Endothelial cell of hepatic sinusoid (primary cell): ENCODE measurements at regions not wholly inside any gene's neighbourhood (a gene's known extent, or its start where the extent isn't known, plus 50 kb on each side); places are given as distances from the start of the nearest gene placed in this dataset.
"Not testable (repeated sequence)": the region's sequence is repeated elsewhere in the genome, so short reads cannot be mapped to it uniquely, and the experiment has no call there.

Experiments used
- in situ Hi-C: cut with HindIII; loops from 2 replicates; pipeline ENCODE4 v1.10.0; 2017; ENCODE audit warnings: low sequenced_read_pairs

DNA sequence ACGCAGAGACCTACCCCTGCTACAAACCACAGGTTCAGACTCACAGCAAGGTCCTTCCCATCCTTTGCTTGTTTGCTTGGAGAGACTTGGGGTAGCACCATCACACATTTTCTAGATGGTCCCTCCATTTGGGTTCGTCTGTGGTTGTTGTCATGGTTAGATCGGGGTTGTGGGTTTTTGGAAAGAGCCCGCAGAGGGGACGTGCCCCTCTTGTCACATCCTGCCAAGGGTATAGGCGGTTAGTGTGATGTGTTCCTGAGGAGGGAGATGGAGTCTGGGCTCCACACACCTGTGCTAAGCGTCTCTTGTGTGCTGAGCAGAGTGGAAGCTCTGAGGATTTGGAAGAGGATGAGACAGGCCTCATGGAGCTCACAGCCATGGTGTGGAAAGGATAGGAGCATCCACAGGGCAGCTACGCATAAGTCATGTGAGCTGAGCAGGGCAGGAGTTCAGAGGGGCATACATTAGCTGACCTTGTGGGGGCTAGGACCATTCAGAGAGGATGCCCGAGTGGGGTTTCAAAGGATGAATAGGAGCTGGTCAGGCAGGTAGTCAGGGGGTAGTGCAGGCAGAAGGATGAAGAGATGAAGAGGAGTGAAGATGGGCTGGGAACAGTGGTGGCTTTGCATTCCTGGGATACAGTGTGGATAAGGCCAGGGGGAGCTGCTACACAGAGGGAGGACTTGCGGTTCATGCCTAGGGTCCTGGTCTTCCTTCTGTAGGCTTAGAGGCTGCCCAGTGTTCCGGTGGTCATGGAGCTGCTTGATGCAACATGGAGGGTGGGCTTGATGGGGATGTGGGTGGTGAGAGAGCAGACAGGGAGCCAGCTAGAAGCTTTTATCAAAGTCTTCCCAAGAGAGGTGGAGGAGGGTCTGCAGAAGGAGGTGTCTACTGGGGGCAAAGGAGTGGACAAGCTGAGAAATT, 62.9 kb downstream of the ACKR3 start:
- in situ Hi-C loops = no loop called here

DNA sequence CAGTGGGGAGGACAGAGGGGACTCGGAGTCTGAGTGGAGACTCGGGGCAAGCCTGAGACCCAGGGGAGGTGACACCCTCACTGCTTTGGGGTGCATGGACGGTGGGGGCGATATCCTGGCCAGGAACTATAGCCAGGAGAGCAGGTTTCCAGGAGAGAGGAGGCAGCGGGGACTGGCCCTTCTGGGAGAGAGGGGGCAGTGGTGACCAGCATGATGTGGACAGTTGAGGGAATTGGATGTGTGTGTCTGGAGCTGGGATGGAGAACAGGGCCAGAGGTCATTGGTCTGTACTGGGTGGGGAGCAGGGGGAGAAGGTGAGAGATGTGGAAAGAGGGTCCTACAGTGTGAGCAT, 63.6 kb downstream of the ACKR3 start:
- in situ Hi-C loops = no loop called here

DNA sequence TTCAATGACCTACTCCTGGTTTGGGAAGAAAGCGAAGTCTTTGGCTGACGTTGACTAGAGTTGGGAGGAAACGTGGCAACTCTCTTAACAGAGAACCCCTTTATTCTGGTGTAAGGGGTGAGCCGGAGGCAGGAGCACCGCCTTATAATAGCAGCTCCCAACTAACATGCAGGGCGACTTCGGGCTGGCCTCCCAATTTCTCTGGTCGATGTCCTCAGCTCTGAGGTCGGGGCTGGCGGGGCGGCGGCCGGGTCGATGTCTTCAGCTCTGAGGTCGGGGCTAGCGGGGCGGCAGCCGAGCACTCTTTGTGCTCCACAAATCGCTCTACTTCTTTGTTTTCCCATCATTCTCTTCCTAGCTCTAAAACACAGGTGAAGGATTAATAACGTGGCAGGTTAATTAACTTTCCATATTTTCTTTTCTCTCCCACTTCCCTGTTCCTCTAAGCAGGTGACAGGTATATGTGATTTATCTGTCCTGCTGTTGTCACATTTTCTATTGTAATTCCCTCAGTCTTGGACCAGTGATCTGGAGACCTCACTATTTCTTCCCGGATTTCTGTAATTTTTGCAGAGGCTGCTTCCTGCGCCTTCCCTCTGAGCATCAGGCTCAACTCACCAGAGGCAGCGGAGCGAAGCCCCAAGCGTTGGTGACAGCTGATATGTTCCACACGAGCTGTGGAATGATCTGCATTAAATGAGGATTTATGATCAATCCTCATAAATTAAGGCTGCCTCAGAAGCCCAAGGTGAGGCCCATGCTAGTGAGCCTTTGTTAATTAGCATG, 64.3 kb downstream of the ACKR3 start:
- in situ Hi-C loops = no loop called here

GRCh38 chr2:236636261-236636660, 66.6 kb downstream of the ACKR3 start:
- in situ Hi-C loops = loop anchor here (5.0 kb wide), 1 partner anchor 49 kb away; no protein-coding TSS in a partner anchor

DNA sequence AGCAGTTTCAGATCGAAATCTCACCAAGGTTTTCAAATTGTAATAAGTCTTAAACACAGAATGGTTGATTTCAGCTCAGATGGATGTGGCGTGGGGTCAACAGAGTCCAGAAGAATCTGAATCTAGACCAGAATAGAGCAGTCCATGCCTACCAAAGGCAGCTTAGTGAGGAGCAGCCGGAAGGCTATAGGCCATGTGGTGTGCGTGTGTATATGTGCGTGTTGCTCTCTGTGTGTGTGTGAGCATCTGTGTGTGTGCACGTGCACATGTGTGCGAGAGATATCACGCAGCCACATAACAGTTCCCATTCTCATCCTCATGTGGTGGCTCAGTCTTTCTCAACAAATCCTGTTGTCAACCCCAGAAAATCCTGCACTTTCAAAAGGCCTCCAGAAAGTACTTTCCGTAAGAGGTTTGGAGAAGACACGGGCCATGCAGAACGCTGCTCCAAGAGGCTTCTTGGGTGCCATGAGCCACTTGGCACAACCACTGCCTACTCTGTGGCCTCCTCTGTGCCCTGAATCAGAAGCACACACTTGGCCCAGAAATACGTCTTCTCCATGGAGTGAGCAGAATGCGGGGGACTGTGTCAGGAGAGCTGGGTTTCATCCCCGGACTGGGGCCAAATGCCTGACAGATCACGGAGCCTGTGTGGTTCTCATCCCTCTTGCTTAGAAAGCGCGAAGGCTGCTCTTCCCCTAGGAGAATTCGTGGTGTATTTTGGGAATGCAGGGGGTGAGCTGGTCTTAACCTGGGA, 67.3 kb downstream of the ACKR3 start:
- in situ Hi-C loops = loop anchor here (5.0 kb wide), 1 partner anchor 50 kb away; no protein-coding TSS in a partner anchor

DNA sequence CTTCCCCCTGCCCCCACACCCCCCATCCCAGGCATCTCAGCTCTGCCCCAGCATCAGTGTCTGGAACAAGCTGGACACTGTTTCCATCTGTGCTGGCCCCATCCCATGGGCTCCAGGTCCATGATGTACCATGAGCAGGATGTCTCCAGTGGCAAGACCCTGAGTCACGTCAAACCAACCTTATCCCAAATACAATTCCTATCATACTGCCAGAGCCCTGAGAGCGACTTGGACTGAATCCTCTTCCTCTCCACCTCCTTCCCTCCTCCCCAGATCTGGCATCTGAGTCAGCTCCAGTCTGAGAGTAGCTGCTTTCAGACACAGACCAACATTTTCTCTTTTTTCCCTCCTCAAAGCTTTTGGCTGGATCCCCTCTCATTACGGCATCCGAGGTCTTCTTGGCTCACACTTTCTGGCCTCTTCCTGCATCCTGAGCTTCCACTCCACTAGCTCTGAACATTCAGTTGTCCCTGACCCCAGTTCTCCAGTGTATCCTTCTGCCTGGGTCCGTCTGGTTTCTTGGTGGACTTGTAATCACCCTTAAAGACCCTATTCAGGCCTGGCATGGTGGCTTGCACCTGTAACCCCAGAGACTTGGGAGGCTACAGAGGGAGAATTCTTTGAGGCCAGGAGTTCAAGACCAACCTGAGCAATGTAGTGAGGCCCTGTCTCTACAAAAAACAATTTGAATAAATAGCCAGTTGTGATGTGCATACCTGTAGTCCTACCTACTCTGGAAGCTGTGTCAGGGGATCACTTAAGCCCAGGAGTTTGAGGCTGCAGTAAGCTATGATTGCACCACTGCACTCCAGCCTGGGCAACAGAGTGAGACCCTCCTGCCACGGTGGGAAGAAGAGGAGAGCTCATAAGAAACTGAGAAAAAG, 68.3 kb downstream of the ACKR3 start:
- in situ Hi-C loops = loop anchor here (5.0 kb wide), 1 partner anchor 51 kb away; no protein-coding TSS in a partner anchor

GRCh38 chr2:236638707-236639106, 69.1 kb downstream of the ACKR3 start:
- in situ Hi-C loops = loop anchor here (5.0 kb wide), 1 partner anchor 51 kb away; no protein-coding TSS in a partner anchor

GRCh38 chr2:236639461-236640235, 70.0 kb downstream of the ACKR3 start:
- in situ Hi-C loops = loop anchor here (5.0 kb wide), 1 partner anchor 52 kb away; no protein-coding TSS in a partner anchor

DNA sequence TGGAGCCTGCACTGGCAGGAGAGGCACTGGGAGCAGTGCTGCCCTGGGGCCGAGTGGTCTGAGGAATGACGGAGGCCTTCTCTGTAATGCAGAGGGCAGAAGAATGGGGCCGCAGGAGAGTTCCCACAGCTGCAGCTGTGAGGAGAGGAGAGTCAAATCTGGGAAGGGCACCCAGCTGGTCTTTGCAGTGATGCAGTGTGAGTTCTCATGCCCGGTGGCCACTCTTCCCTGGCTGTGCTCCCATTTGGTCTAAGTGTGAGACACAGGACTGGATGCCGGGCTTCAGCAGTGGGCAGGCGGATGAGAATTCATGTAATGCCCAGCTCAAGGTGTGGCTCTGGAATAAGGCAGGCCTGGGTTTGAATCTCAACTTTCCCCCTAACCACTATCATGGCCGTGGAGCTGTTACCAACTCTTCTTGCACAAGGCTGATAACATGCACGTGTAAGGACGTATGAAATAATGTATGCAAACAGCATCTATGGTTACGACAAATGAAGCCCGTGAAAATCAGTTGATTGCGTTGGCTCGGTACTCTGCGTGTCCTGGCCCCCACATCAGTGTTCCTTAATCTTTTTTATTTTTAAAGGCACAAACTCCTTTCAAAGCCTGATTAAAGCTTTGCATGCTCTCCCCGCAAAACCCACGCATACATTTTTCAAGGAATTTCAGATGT, 71.6 kb downstream of the ACKR3 start:
- in situ Hi-C loops = no loop called here

DNA sequence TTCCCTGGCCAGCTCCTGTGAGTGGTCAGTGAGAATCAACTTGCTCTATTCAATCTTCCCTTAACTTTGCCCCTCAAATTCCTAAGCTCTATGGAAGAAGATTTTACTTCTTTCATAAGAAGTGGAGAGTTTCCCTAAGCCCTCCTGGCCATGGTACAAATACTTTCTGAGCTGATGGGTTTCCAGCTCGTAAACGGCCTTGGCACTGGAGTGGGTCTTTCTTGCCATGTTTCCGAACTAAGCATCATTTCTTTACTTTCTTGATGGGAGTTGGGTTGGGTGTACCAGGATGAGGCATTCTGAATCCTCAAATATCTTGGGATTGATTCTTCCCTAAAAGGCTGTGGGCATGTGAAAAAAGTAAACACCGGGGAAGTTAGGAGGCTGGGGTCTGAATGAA, 72.5 kb downstream of the ACKR3 start:
- in situ Hi-C loops = no loop called here

DNA sequence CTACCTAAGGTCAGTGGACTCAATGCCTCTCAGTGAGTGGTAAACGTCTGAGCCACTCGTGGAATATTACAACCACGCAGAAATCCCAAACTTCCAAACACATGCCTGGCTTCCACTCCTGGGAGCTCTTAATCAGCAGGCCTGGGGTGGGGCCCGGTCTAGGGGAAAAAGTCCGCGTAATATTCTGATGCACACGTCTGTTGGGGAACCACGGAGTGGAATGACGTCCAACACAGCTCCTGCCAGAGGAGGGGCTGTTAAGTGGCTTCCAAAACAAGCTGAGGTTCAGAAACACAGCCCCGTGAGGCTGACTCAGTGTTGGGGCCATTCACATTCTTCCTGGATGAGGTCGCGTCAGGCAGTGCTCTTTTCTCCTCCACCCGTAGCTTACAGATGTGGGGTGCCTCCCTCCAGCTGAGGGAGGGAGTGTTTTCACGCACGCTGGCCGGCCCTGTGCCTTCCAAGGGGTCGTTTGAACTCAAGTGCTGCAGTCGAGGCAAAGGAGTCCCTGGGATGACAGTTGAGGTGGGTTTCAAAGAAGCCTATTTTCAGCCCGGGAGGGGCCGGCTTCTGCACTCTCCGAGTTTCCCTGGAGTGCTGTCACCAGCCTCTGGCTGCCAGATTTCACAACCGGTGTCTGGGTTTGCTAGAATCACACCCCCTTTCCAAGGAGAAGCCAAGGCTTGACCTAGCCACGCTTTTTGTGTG, 73.1 kb downstream of the ACKR3 start:
- in situ Hi-C loops = no loop called here

DNA sequence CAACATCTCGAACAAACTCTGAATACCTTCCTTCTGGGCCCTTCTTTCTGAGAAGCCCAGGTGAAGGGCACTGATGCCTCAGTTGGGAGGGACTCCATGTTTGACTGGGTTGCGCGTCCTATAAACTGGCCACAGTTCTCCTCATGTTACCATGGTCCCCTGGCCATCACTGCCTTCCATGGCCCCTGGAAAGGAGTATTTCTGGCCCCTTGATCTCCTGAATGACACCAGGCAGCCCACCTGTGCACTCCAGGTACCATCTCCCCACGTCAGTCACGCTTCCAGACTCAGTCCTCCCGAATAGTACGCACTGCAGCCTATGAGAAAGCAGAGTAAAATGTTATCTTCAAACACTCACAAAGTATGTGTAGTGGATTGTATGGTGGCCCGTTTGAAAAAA, 73.9 kb downstream of the ACKR3 start:
- in situ Hi-C loops = no loop called here

DNA sequence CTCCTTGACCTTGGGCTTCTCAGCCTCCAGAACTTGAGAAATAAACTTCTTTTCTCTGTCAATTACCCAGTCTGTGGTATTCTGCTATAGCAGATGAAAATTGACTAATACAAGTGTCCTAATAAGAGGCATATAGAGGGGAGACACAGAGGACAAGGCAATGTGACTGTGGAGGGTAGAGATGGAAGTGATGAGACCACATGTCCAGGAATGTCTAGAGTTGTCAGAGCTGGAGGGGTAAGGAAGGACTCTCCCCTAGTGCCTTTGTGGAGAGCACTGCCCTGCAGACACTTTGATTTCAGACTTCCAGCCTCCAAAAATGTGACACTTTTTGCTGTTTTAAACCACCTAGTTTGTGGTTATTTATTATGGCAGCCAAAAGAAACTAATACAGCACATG, 74.4 kb downstream of the ACKR3 start:
- in situ Hi-C loops = no loop called here

DNA sequence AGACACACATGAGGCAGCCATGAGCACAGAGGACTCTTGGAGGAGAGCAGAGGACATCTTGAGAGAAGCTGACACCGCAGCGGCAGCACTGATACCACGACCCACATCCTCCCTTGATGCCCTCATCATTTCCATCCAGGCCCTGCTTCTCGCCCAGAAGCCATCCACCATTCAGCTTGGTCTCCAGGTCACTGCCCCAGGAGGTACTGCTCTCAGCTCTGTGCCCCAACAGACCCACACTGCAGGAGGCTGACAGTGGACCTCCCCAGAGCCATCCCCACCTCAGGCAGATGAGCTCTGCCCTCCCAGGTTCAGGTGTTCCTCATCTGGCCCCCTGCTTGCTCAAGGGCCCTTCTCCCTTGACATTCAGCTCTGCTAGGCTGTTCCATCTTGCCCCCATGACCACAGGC, 74.9 kb downstream of the ACKR3 start:
- in situ Hi-C loops = no loop called here

DNA sequence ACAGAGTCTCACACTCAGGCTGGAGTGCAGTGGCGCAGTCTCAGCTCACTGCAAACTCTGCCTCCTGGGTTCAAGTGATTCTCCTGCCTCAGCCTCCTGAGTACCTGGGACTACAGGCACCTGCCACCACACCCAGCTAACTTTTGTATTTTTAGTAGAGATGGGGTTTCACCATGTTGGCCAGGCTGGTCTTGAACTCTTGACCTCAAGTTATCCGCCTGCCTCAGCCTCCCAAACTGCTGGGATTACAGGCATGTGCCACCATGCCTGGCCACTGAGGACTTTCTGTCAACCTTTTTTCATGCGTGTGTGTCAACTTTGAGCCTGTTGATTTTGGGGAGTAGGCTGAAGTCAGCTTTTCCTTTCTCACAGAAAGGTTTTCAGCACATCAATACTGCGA, 75.5 kb downstream of the ACKR3 start:
- in situ Hi-C loops = not testable (repeated sequence)

DNA sequence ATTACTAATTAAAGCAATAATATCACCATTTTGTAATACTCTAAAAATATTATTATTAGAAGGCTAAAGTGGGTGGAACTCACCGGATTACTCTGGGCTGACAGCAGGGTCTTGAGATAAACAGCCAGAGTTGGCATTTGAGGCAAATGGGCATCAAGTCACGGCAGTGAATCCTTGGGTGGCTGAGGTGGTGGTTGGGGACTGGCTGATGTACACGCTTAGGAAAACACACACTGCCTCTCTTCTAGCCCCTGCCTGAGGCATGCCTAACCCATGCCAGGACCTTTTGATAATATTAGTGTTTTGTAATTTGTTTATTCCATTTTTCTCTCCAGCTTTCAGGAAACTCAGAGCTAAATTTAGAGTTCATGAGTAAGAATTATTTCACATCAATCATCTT, 76.8 kb downstream of the ACKR3 start:
- in situ Hi-C loops = no loop called here

- in situ Hi-C loops = no loop called here
These were observed 77.2 kb downstream of the ACKR3 start for GRCh38 chr2:236646871-236647270.

GRCh38 chr2:236647621-236648020, 78.0 kb downstream of the ACKR3 start:
- in situ Hi-C loops = no loop called here
